ENCODE measurements at regions not wholly inside any gene's neighbourhood (a gene's known extent, or its start where the extent isn't known, plus 50 kb on each side); places are given as distances from the start of the nearest gene placed in this dataset.

GRCh38 chr12:74915718-74916117 lies 293.9 kb downstream of the KCNC2 start:
- Mint-ChIP-seq H3K36me3 (no peaks in the 10 kb centered on the region), H3K27me3 (no peaks in the 10 kb centered on the region), H3K9me3 (ENCODE audit: low read depth) (peaks cover under 1% of the 10 kb centered on the region), H3K27ac (no peak overlapping the region), H3K4me3 (no peak overlapping the region), H3K4me1 (no peaks in the 10 kb centered on the region)
- no peak for ATAC-seq
- CTCF ChIA-PET, result no interaction called here
- no peak for DNase-seq

GRCh38 chr12:74917743-74918142 lies 291.9 kb downstream of the KCNC2 start:
- no peak overlapping the region for H3K27ac Mint-ChIP-seq
- no peaks in the 10 kb centered on the region for H3K4me1 Mint-ChIP-seq
- DNase-seq, result no peak
- H3K4me3 Mint-ChIP-seq, result no peak overlapping the region
- CTCF ChIA-PET, result no interaction called here
- H3K9me3 Mint-ChIP-seq (ENCODE audit: low read depth), result peaks cover 9% of the 10 kb centered on the region
- H3K36me3 Mint-ChIP-seq, result no peaks in the 10 kb centered on the region
- ATAC-seq, result no peak
- H3K27me3 Mint-ChIP-seq, result no peaks in the 10 kb centered on the region

DNA sequence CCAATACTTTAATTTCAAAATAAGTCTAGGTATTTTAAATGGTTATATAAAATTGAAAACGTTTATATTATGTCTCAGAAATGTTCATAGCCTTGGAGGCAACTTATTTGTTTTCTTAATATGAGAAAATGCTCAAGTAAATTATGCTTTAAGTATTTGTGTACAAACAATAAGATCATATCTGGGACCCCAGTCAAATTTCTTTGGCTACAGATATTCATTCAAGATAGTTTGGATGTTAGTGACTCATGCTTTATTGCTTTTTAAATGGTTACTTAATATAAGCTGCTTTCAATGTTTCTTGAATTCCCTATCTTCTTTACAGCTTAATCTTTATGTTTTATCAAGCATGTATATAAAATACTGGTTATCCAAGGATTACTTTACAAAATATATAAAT lies 291.3 kb downstream of the KCNC2 start:
- H3K27ac Mint-ChIP-seq, result no peak overlapping the region
- peaks cover 11% of the 10 kb centered on the region for H3K9me3 Mint-ChIP-seq (ENCODE audit: low read depth)
- DNase-seq (no peak), ATAC-seq (no peak)
- no peak overlapping the region for H3K4me3 Mint-ChIP-seq
- CTCF ChIA-PET, result no interaction called here
- H3K27me3 Mint-ChIP-seq, result no peaks in the 10 kb centered on the region
- no peaks in the 10 kb centered on the region for H3K4me1 Mint-ChIP-seq
- no peaks in the 10 kb centered on the region for H3K36me3 Mint-ChIP-seq

GRCh38 chr12:74922117-74922516 lies 287.5 kb downstream of the KCNC2 start:
- Mint-ChIP-seq H3K27me3 (no peaks in the 10 kb centered on the region), H3K9me3 (ENCODE audit: low read depth) (peaks cover 12% of the 10 kb centered on the region), H3K36me3 (no peaks in the 10 kb centered on the region), H3K27ac (no peak overlapping the region), H3K4me1 (no peaks in the 10 kb centered on the region), H3K4me3 (no peak overlapping the region)
- CTCF ChIA-PET, result no interaction called here
- no peak for DNase-seq
- ATAC-seq, result no peak

DNA sequence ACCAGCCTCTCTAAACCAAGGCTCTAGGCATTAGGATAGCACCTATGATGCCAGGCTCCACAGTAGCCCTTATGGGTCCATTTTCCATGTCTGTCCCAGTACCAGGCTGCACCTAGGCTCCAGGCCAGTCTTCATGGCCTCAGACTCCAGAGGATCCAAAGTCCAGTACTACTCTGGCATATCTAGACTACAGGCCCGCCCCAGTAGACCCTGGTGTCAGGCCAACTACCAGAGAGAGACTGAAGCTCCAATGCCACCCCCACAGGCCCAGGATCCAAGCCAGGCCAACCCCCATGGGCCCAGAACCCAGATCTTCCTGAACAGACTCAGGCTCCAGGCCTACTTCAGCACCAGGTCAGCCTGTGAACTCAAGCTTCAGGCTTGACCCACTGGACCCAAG lies 287.0 kb downstream of the KCNC2 start:
- CTCF ChIA-PET, result no interaction called here
- Mint-ChIP-seq H3K4me3 (no peak overlapping the region), H3K36me3 (no peaks in the 10 kb centered on the region), H3K27ac (no peak overlapping the region), H3K4me1 (no peaks in the 10 kb centered on the region), H3K9me3 (ENCODE audit: low read depth) (peaks cover 12% of the 10 kb centered on the region), H3K27me3 (no peaks in the 10 kb centered on the region)
- ATAC-seq, result no peak
- DNase-seq, result no peak

GRCh38 chr12:74941670-74942069 lies 268.0 kb downstream of the KCNC2 start:
- DNase-seq, result no peak
- H3K27me3 Mint-ChIP-seq, result no peaks in the 10 kb centered on the region
- ATAC-seq, result no peak
- no peak overlapping the region for H3K27ac Mint-ChIP-seq
- H3K36me3 Mint-ChIP-seq, result no peaks in the 10 kb centered on the region
- H3K4me3 Mint-ChIP-seq, result no peak overlapping the region
- CTCF ChIA-PET, result no interaction called here
- peaks cover 14% of the 10 kb centered on the region for H3K4me1 Mint-ChIP-seq
- no peaks in the 10 kb centered on the region for H3K9me3 Mint-ChIP-seq (ENCODE audit: low read depth)

DNA sequence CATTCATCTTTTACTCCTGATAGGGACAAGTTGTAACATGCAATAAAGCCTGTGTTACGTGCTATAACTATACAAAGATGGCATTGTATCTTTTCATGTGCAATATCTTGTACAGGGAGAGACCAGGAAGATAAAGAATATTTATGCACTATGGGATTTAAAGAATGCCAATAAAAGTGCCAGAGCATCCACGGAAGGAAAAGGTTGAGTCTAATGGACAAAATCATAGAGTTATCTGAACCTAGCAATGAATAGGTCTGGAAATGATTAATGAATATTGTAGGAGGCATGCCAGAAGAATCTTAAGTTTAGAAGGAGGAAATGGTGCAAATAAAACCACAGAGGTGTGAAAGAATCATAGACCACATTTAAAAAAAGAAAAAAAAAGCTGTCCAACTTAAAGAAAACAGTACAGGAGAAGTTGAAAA lies 263.9 kb downstream of the KCNC2 start:
- peak overlapping the region; percentile 2 for H3K4me3 Mint-ChIP-seq
- peak overlapping the region; percentile 65 for H3K27ac Mint-ChIP-seq
- no peaks in the 10 kb centered on the region for H3K27me3 Mint-ChIP-seq
- H3K36me3 Mint-ChIP-seq, result no peaks in the 10 kb centered on the region
- peak; percentile 57 for ATAC-seq
- H3K9me3 Mint-ChIP-seq (ENCODE audit: low read depth), result no peaks in the 10 kb centered on the region
- CTCF ChIA-PET, result no interaction called here
- H3K4me1 Mint-ChIP-seq, result peaks cover 14% of the 10 kb centered on the region
- DNase-seq, result no peak

DNA sequence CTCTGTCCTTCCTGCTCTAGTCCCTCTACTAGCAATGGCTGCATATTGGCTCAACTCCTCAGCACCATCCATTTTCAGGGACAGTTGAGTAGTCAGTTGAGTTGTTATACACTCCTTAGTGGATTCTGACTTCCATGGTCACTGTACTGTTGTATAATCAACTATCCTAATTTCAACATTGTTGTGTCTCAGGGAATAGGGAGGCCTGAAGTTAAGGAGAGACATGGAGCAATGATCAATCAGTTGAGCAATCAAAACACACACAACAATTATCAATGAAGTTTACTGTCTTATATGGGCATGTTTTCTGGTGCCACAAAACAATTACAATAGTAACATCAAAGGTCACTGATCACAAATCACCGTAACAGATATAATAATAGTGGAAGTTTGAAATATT lies 255.9 kb downstream of the KCNC2 start:
- H3K36me3 Mint-ChIP-seq, result no peaks in the 10 kb centered on the region
- H3K9me3 Mint-ChIP-seq (ENCODE audit: low read depth), result peaks cover 3% of the 10 kb centered on the region
- no peaks in the 10 kb centered on the region for H3K27me3 Mint-ChIP-seq
- no peak overlapping the region for H3K27ac Mint-ChIP-seq
- no peaks in the 10 kb centered on the region for H3K4me1 Mint-ChIP-seq
- H3K4me3 Mint-ChIP-seq, result no peak overlapping the region
- CTCF ChIA-PET, result no interaction called here
- no peak for ATAC-seq
- DNase-seq, result no peak

DNA sequence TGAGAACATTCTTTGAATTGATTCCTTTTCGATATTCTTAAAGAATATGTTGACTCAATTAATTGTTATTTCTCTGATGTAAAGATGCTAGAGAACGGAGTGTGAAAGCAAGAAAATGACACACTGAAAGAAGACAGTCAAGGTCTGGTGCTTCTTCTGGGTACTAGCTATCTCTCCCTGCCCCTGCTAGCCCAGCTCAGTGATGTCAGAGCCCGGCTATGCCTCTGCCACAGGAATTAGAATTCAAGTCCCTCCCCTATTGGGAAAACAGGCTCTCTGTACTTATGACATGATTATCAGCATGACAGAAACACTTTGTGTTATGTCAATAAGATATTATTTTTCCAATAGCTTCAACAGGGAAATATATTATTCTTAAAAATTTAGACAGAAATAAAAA lies 252.4 kb downstream of the KCNC2 start:
- Mint-ChIP-seq H3K27me3 (no peaks in the 10 kb centered on the region), H3K27ac (no peak overlapping the region), H3K9me3 (ENCODE audit: low read depth) (peaks cover 5% of the 10 kb centered on the region), H3K36me3 (no peaks in the 10 kb centered on the region), H3K4me1 (no peaks in the 10 kb centered on the region), H3K4me3 (no peak overlapping the region)
- CTCF ChIA-PET, result interaction anchor here (2.1 kb wide), 1 partner anchor 14 kb away, joined by 4 read pairs; no protein-coding TSS in a partner anchor
- DNase-seq (no peak), ATAC-seq (no peak)

DNA sequence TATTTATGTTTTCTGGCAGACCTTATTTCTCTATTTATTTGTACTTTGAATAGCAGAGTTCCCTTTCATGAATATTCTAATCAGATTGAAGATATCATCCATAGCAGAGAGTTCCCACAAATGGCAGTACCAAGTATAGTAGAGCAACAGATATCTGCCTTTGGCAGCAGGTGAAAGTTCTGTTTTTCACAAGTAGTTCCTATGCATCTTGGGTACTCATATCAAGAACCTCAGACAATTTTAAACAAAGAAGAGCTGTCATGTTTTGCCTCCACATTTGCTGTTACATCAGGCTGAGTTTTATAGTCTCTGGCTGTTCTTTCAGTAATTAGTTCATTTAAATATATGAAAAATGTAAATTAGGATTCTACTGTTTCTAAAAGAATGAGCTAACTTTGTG lies 252.0 kb downstream of the KCNC2 start:
- H3K27ac Mint-ChIP-seq, result no peak overlapping the region
- H3K36me3 Mint-ChIP-seq, result no peaks in the 10 kb centered on the region
- no peak for DNase-seq
- H3K27me3 Mint-ChIP-seq, result no peaks in the 10 kb centered on the region
- ATAC-seq, result no peak
- H3K9me3 Mint-ChIP-seq (ENCODE audit: low read depth), result peaks cover 5% of the 10 kb centered on the region
- CTCF ChIA-PET, result interaction anchor here (2.1 kb wide), 1 partner anchor 14 kb away, joined by 4 read pairs; no protein-coding TSS in a partner anchor
- H3K4me1 Mint-ChIP-seq, result no peaks in the 10 kb centered on the region
- no peak overlapping the region for H3K4me3 Mint-ChIP-seq

- CTCF ChIA-PET, result no interaction called here
- ATAC-seq (no peak), DNase-seq (no peak)
- Mint-ChIP-seq H3K27me3 (no peaks in the 10 kb centered on the region), H3K36me3 (no peaks in the 10 kb centered on the region), H3K4me1 (no peaks in the 10 kb centered on the region), H3K4me3 (no peak overlapping the region), H3K9me3 (ENCODE audit: low read depth) (peaks cover 5% of the 10 kb centered on the region), H3K27ac (no peak overlapping the region)
These were observed 250.0 kb downstream of the KCNC2 start for GRCh38 chr12:74959657-74960056.

GRCh38 chr12:74963304-74963703 lies 246.3 kb downstream of the KCNC2 start:
- CTCF ChIA-PET, result no interaction called here
- ATAC-seq, result no peak
- no peaks in the 10 kb centered on the region for H3K4me1 Mint-ChIP-seq
- H3K36me3 Mint-ChIP-seq, result no peaks in the 10 kb centered on the region
- no peak overlapping the region for H3K27ac Mint-ChIP-seq
- H3K4me3 Mint-ChIP-seq, result no peak overlapping the region
- DNase-seq, result no peak
- H3K27me3 Mint-ChIP-seq, result no peaks in the 10 kb centered on the region
- peaks cover 2% of the 10 kb centered on the region for H3K9me3 Mint-ChIP-seq (ENCODE audit: low read depth)

- no peak overlapping the region for H3K4me3 Mint-ChIP-seq
- H3K36me3 Mint-ChIP-seq, result no peaks in the 10 kb centered on the region
- ATAC-seq, result no peak
- H3K27ac Mint-ChIP-seq, result no peak overlapping the region
- peaks cover 2% of the 10 kb centered on the region for H3K9me3 Mint-ChIP-seq (ENCODE audit: low read depth)
- no peaks in the 10 kb centered on the region for H3K27me3 Mint-ChIP-seq
- DNase-seq, result no peak
- CTCF ChIA-PET, result no interaction called here
- no peaks in the 10 kb centered on the region for H3K4me1 Mint-ChIP-seq
These were observed 245.7 kb downstream of the KCNC2 start for GRCh38 chr12:74963867-74964331.

GRCh38 chr12:74964390-74964789 lies 245.2 kb downstream of the KCNC2 start:
- DNase-seq (no peak), ATAC-seq (no peak)
- Mint-ChIP-seq H3K36me3 (no peaks in the 10 kb centered on the region), H3K4me3 (no peak overlapping the region), H3K27ac (no peak overlapping the region), H3K4me1 (no peaks in the 10 kb centered on the region), H3K9me3 (ENCODE audit: low read depth) (no peaks in the 10 kb centered on the region), H3K27me3 (no peaks in the 10 kb centered on the region)
- CTCF ChIA-PET, result no interaction called here

DNA sequence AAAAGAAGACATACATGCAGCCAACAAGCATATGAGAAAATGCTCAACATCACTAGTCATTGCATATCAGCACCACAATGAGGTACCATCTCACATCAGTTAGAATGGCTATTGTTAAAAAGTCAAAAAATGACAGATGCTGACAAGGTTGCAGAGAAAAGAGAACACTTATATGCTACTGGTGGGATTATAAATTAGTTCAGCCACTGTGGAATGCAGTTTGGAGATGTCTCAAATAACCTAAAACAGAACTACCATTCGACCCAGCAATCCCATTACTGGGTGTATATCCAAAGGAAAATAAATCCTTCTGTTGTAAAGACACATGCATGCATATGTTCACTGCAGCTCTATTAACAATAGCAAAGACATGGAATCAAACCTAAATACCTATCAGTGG lies 238.4 kb downstream of the KCNC2 start:
- Mint-ChIP-seq H3K36me3 (no peaks in the 10 kb centered on the region), H3K9me3 (ENCODE audit: low read depth) (no peaks in the 10 kb centered on the region), H3K27me3 (no peaks in the 10 kb centered on the region), H3K27ac (no peak overlapping the region), H3K4me1 (peaks cover 1% of the 10 kb centered on the region), H3K4me3 (no peak overlapping the region)
- CTCF ChIA-PET, result no interaction called here
- no peak for ATAC-seq
- DNase-seq, result no peak
